GM12874 (cell line): ENCODE measurements at regions not wholly inside any gene's neighbourhood (a gene's known extent, or its start where the extent isn't known, plus 50 kb on each side); places are given as distances from the start of the nearest gene placed in this dataset.

Source experiments
- TF ChIP-seq, protein P1 (sequence below): IDR thresholded peaks from 2 replicates; pipeline ENCODE4 v1.5.1; 2011; ENCODE audit warnings: low read depth, mild to moderate bottlenecking, control low read depth, low read length, moderate library complexity; ENCODE audit not compliant: insufficient read depth

DNA sequence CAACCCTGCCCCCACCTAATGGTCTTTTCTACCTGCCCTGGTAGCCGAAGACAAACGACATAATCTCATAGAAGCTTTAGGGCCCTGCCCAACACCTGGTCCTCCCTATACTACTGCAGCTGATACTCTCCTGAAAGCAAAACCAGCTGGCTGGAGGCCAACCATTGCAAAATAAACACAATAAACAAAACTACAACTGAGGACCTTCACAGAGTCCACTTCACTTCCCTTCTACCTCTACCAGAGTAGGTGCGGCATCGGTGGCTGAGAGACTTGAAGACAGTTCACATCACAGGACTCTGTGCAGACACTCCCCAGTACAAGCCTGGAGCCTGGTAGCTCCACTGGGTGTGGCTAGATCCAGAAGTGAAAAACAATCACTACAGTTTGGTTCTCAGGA lies 476.2 kb downstream of the MMUT start:
- TF ChIP-seq, protein P1, sequence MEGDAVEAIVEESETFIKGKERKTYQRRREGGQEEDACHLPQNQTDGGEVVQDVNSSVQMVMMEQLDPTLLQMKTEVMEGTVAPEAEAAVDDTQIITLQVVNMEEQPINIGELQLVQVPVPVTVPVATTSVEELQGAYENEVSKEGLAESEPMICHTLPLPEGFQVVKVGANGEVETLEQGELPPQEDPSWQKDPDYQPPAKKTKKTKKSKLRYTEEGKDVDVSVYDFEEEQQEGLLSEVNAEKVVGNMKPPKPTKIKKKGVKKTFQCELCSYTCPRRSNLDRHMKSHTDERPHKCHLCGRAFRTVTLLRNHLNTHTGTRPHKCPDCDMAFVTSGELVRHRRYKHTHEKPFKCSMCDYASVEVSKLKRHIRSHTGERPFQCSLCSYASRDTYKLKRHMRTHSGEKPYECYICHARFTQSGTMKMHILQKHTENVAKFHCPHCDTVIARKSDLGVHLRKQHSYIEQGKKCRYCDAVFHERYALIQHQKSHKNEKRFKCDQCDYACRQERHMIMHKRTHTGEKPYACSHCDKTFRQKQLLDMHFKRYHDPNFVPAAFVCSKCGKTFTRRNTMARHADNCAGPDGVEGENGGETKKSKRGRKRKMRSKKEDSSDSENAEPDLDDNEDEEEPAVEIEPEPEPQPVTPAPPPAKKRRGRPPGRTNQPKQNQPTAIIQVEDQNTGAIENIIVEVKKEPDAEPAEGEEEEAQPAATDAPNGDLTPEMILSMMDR = no peak

DNA sequence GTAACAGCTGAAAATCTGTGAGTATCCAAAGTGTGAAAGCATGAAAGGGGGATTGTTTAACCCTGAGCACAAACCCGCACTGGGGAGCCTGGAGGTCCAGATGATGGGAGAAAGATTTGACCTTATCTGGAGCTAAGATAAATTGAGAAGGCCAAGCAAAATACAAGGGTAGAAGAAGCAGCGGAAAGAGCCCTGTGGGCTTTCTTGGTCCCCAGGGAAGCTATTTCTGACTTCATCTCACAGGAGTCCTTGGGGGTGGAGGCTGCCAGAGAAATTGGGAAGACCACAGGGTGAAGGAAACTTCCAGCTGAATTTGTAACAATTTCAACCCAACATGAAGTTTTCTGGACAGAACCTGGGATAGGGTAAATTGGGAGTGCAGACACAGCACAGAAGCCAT lies 476.9 kb downstream of the MMUT start:
- TF ChIP-seq, protein P1 = no peak

DNA sequence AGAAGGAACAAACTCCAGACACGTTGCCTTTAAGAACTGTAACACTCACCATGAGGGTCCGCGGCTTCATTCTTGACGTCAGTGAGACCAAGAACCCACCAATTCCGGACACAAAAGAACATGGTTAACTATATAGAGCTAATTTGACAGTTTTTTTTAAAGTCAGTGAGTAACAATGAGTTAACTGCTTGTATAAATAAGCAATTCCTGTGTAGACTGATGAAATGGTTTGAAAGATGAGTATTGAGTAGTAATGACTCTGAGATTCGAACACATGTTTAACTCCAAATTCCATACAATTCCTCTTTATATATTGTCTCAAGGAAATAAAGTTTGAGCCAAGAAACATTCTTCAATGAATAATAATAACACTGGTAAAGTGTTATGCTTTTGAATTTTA lies 478.0 kb downstream of the MMUT start:
- TF ChIP-seq, protein P1 = no peak

DNA sequence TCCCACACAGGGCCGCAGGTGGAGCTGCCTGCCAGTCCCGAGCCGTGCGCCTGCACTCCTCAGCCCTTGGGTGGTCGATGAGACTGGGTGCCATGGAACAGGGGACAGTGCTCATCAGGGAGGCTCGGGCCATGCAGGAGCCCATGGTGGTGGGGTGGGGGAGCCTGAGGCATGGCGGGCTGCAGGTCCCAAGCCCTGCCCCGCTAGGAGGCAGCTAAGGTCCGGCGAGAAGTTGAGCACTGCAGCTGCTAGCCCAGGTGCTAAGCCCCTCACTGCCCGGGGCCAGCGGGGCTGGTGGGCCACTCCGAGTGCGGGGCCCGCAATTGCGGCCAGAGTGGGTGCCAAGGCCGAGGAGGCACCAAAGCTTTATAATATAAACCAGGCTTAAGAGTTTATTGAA lies 479.7 kb downstream of the MMUT start:
- TF ChIP-seq, protein P1 = no peak

DNA sequence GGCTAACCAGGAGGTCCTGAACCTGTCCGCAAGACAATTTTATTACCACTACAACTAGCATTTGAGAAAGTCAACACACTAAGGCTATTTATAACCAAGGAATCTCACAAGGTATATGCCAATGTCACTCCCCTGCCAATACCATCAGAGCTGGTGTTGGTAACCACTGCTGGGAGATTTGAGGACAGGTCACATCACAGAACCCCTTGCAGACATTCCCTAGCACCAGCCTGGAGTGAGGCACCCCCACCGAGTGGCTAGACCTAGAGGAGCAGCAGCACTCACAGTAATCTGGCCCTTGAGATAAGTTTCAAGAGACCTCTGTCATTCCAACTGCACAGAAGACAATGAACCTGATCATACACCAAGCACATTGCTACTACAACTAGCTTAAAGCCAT lies 483.2 kb downstream of the MMUT start:
- TF ChIP-seq, protein P1 = no peak

DNA sequence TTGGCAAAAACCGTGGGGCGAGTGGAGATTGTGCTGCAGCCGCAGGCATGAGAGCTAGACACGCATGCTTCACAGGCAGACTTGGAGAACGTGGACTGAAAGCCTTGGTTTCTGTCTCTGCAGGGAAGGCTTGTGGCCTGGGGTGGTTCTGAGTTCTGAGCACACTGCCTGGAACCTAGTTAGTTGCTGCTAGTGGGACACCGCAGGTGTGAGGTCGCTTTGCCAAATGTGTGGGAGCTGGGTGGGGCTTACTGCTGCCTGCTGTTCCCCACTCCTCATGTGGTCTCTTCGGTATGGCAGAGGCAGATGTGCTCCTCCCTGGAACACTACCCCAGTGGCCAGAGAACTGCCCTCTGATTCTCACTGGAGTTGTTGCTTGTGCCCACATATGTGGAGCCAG lies 484.0 kb downstream of the MMUT start:
- TF ChIP-seq, protein P1 = no peak

DNA sequence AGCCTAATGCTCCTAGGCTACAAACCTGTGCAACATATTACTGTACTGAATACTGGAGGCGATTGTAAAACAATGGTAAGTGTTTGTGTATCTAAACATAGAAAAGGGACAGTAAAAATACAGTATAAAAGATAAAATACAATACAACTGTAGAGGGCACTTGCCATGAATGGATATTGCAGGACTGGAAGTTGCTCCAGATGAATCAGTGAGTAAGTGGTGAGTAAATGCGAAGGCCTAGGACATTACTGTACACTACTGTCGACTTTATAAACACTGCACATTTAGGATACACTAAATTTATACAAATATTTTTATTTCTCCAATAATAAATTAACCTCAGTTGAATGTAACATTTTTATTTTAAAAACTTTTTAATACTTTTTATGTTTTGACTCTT lies 485.0 kb downstream of the MMUT start:
- TF ChIP-seq, protein P1 = no peak

DNA sequence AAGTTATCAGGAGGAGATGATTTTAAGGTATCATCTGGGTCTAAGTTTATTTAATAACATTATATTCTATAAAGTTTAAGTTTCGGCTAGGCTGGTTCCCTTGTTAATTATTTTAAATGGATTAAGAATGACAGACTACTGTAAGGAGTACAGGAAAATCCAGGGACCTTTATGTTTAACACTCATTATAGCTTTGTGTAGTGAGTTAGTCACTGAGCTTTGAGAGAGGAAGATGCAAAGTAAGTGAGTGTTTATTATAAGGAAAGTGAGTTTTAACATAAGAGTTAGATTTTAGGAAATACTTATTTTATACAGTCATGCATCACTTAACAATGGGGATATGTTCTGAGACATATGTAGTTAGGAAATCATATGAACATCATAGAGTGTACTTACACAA lies 485.5 kb downstream of the MMUT start:
- TF ChIP-seq, protein P1 = no peak
